ELF-1 (cell line): ENCODE measurements at regions not wholly inside any gene's neighbourhood (a gene's known extent, or its start where the extent isn't known, plus 50 kb on each side); places are given as distances from the start of the nearest gene placed in this dataset.

ENCODE experiments used
- DNase-seq: peaks from one replicate; pipeline ENCODE4 v3.0.0-alpha.2; 2016; ENCODE audit warnings: low read depth, low spot score

GRCh38 chrX:8319359-8319758 is 145.3 kb upstream of the VCX3B start:
- DNase-seq: no peak

GRCh38 chrX:8323356-8323755 is 141.3 kb upstream of the VCX3B start:
- peak; percentile 35 for DNase-seq

GRCh38 chrX:8341814-8342590 is 122.6 kb upstream of the VCX3B start:
- no peak for DNase-seq

GRCh38 chrX:8345473-8345872 is 119.2 kb upstream of the VCX3B start:
- no peak for DNase-seq

- no peak for DNase-seq
These were observed 118.6 kb upstream of the VCX3B start for GRCh38 chrX:8346060-8346459.

- no peak for DNase-seq
These were observed 117.7 kb upstream of the VCX3B start for GRCh38 chrX:8346892-8347291.

GRCh38 chrX:8349816-8350544 is 114.7 kb upstream of the VCX3B start:
- no peak for DNase-seq

- no peak for DNase-seq
These were observed 106.3 kb upstream of the VCX3B start for GRCh38 chrX:8358302-8358701.

- DNase-seq: peak; percentile 80
These were observed 100.1 kb upstream of the VCX3B start for GRCh38 chrX:8364369-8365141.

GRCh38 chrX:8366481-8366880 is 98.1 kb upstream of the VCX3B start:
- no peak for DNase-seq

GRCh38 chrX:8374041-8374825 is 90.4 kb upstream of the VCX3B start:
- DNase-seq: no peak

GRCh38 chrX:8377041-8377440 is 87.6 kb upstream of the VCX3B start:
- DNase-seq: no peak

GRCh38 chrX:8390771-8391170 is 73.9 kb upstream of the VCX3B start:
- DNase-seq: no peak

- DNase-seq: no peak
These were observed 60.6 kb upstream of the VCX3B start for GRCh38 chrX:8403988-8404387.

- DNase-seq: no peak
These were observed 60.2 kb upstream of the VCX3B start for GRCh38 chrX:8404471-8404870.

- no peak for DNase-seq
These were observed 59.7 kb upstream of the VCX3B start for GRCh38 chrX:8404926-8405325.

GRCh38 chrX:8405631-8406030 is 59.0 kb upstream of the VCX3B start:
- no peak for DNase-seq

- no peak for DNase-seq
These were observed 51.4 kb upstream of the VCX3B start for GRCh38 chrX:8413279-8413678.
